Activated naive CD8-positive, alpha-beta T cell treated with anti-CD3 and anti-CD28 coated beads, Interleukin-2, amount 50 U/mL, for 24 hours (primary cell): ENCODE measurements at regions not wholly inside any gene's neighbourhood (a gene's known extent, or its start where the extent isn't known, plus 50 kb on each side); places are given as distances from the start of the nearest gene placed in this dataset.
A peak's percentile ranks its signal among the peaks of the same experiment; 100 is the strongest.

Experiments used
- ATAC-seq: fragments of 150-1000 bp; cut with Tn5 transposase; one replicate; pipeline ENCODE4 v1.10.0; 2021
- DNase-seq: peaks from one replicate; pipeline ENCODE4 v3.0.0; 2021
- H3K27ac Mint-ChIP-seq: one replicate; pipeline ENCODE4 v1.8.0; 2021; ENCODE audit warnings: mild to moderate bottlenecking, mixed read lengths
- H3K27me3 Mint-ChIP-seq: one replicate; pipeline ENCODE4 v1.8.0; 2021; ENCODE audit warnings: mixed read lengths
- H3K36me3 Mint-ChIP-seq: one replicate; pipeline ENCODE4 v1.8.0; 2021; ENCODE audit warnings: low read depth, mixed read lengths
- H3K4me1 Mint-ChIP-seq: one replicate; pipeline ENCODE4 v1.8.0; 2021; ENCODE audit warnings: mixed read lengths
- H3K4me3 Mint-ChIP-seq: one replicate; pipeline ENCODE4 v1.8.0; 2021; ENCODE audit warnings: mild to moderate bottlenecking, moderate library complexity, mixed read lengths
- H3K9me3 Mint-ChIP-seq: one replicate; pipeline ENCODE4 v1.8.0; 2021; ENCODE audit warnings: mixed read lengths

- no peak overlapping the region for H3K4me3 Mint-ChIP-seq
- no peak for DNase-seq
- H3K27me3 Mint-ChIP-seq = no peaks in the 10 kb centered on the region
- no peak overlapping the region for H3K27ac Mint-ChIP-seq
- no peaks in the 10 kb centered on the region for H3K4me1 Mint-ChIP-seq
- no peak for ATAC-seq
- no peaks in the 10 kb centered on the region for H3K36me3 Mint-ChIP-seq
- no peaks in the 10 kb centered on the region for H3K9me3 Mint-ChIP-seq
Measured at GRCh38 chr3:176941689-176942088, 255.6 kb downstream of the TBL1XR1 start.

GRCh38 chr3:176939022-176939817 lies 258.1 kb downstream of the TBL1XR1 start:
- DNase-seq (peak; percentile 29), ATAC-seq (peak; percentile 76)
- Mint-ChIP-seq H3K27ac (no peak overlapping the region), H3K27me3 (peaks cover 3% of the 10 kb centered on the region), H3K9me3 (no peaks in the 10 kb centered on the region), H3K4me3 (no peak overlapping the region), H3K36me3 (no peaks in the 10 kb centered on the region), H3K4me1 (no peaks in the 10 kb centered on the region)

GRCh38 chr3:176937994-176938393 lies 259.3 kb downstream of the TBL1XR1 start:
- Mint-ChIP-seq H3K4me3 (no peak overlapping the region), H3K27me3 (peaks cover 5% of the 10 kb centered on the region), H3K27ac (no peak overlapping the region), H3K36me3 (no peaks in the 10 kb centered on the region), H3K9me3 (no peaks in the 10 kb centered on the region), H3K4me1 (no peaks in the 10 kb centered on the region)
- ATAC-seq = no peak
- DNase-seq = no peak

GRCh38 chr3:176937541-176937940 lies 259.7 kb downstream of the TBL1XR1 start:
- Mint-ChIP-seq H3K27me3 (peaks cover 5% of the 10 kb centered on the region), H3K4me1 (no peaks in the 10 kb centered on the region), H3K4me3 (no peak overlapping the region), H3K27ac (no peak overlapping the region), H3K9me3 (no peaks in the 10 kb centered on the region), H3K36me3 (no peaks in the 10 kb centered on the region)
- ATAC-seq (no peak), DNase-seq (no peak)

GRCh38 chr3:176935194-176935888 lies 261.9 kb downstream of the TBL1XR1 start:
- H3K36me3 Mint-ChIP-seq = no peaks in the 10 kb centered on the region
- H3K27me3 Mint-ChIP-seq = peaks cover 7% of the 10 kb centered on the region
- no peak overlapping the region for H3K4me3 Mint-ChIP-seq
- no peak for DNase-seq
- ATAC-seq = no peak
- no peaks in the 10 kb centered on the region for H3K4me1 Mint-ChIP-seq
- H3K9me3 Mint-ChIP-seq = no peaks in the 10 kb centered on the region
- no peak overlapping the region for H3K27ac Mint-ChIP-seq

- ATAC-seq = no peak
- no peaks in the 10 kb centered on the region for H3K4me1 Mint-ChIP-seq
- no peak for DNase-seq
Measured at GRCh38 chr3:176934698-176935097, 262.6 kb downstream of the TBL1XR1 start.

GRCh38 chr3:176933704-176934103 lies 263.6 kb downstream of the TBL1XR1 start:
- Mint-ChIP-seq H3K36me3 (no peaks in the 10 kb centered on the region), H3K27ac (no peak overlapping the region), H3K4me3 (no peak overlapping the region), H3K27me3 (peaks cover 7% of the 10 kb centered on the region), H3K4me1 (no peaks in the 10 kb centered on the region), H3K9me3 (no peaks in the 10 kb centered on the region)
- DNase-seq (no peak), ATAC-seq (no peak)

More at GRCh38 chr3:176934698-176935097, 262.6 kb downstream of the TBL1XR1 start:
- Mint-ChIP-seq H3K4me3 (no peak overlapping the region), H3K27me3 (peaks cover 7% of the 10 kb centered on the region), H3K27ac (no peak overlapping the region), H3K36me3 (no peaks in the 10 kb centered on the region), H3K9me3 (no peaks in the 10 kb centered on the region)

GRCh38 chr3:176932433-176932832 lies 264.8 kb downstream of the TBL1XR1 start:
- Mint-ChIP-seq H3K36me3 (no peaks in the 10 kb centered on the region), H3K4me3 (no peak overlapping the region), H3K4me1 (no peaks in the 10 kb centered on the region), H3K9me3 (no peaks in the 10 kb centered on the region), H3K27ac (no peak overlapping the region), H3K27me3 (peaks cover 7% of the 10 kb centered on the region)
- ATAC-seq = no peak
- DNase-seq = no peak

- ATAC-seq (no peak), DNase-seq (no peak)
- Mint-ChIP-seq H3K27me3 (peaks cover 9% of the 10 kb centered on the region), H3K9me3 (no peaks in the 10 kb centered on the region), H3K4me1 (no peaks in the 10 kb centered on the region), H3K27ac (no peak overlapping the region), H3K36me3 (no peaks in the 10 kb centered on the region), H3K4me3 (no peak overlapping the region)
Measured at GRCh38 chr3:176931991-176932390, 265.3 kb downstream of the TBL1XR1 start.

- Mint-ChIP-seq H3K9me3 (no peaks in the 10 kb centered on the region), H3K27me3 (peaks cover 7% of the 10 kb centered on the region), H3K36me3 (no peaks in the 10 kb centered on the region), H3K4me1 (no peaks in the 10 kb centered on the region), H3K4me3 (no peak overlapping the region), H3K27ac (no peak overlapping the region)
- no peak for ATAC-seq
- DNase-seq = no peak
Measured at GRCh38 chr3:176930942-176931341, 266.3 kb downstream of the TBL1XR1 start.

- H3K27me3 Mint-ChIP-seq = peaks cover 7% of the 10 kb centered on the region
- no peaks in the 10 kb centered on the region for H3K4me1 Mint-ChIP-seq
- ATAC-seq = no peak
- H3K27ac Mint-ChIP-seq = no peak overlapping the region
- no peaks in the 10 kb centered on the region for H3K9me3 Mint-ChIP-seq
- H3K36me3 Mint-ChIP-seq = no peaks in the 10 kb centered on the region
- no peak overlapping the region for H3K4me3 Mint-ChIP-seq
- DNase-seq = no peak
Measured at GRCh38 chr3:176928582-176928931, 268.7 kb downstream of the TBL1XR1 start.

GRCh38 chr3:176927706-176928581 lies 269.3 kb downstream of the TBL1XR1 start:
- Mint-ChIP-seq H3K27ac (no peak overlapping the region), H3K9me3 (no peaks in the 10 kb centered on the region), H3K27me3 (peaks cover 6% of the 10 kb centered on the region), H3K4me3 (no peak overlapping the region), H3K4me1 (no peaks in the 10 kb centered on the region), H3K36me3 (no peaks in the 10 kb centered on the region)
- DNase-seq = no peak
- no peak for ATAC-seq

- Mint-ChIP-seq H3K4me1 (no peaks in the 10 kb centered on the region), H3K4me3 (no peak overlapping the region), H3K36me3 (no peaks in the 10 kb centered on the region), H3K9me3 (no peaks in the 10 kb centered on the region), H3K27me3 (peaks cover 6% of the 10 kb centered on the region), H3K27ac (no peak overlapping the region)
- ATAC-seq = no peak
- no peak for DNase-seq
Measured at GRCh38 chr3:176927280-176927679, 270.0 kb downstream of the TBL1XR1 start.

- Mint-ChIP-seq H3K4me1 (no peaks in the 10 kb centered on the region), H3K9me3 (no peaks in the 10 kb centered on the region), H3K36me3 (no peaks in the 10 kb centered on the region), H3K4me3 (no peak overlapping the region), H3K27me3 (peaks cover 6% of the 10 kb centered on the region), H3K27ac (no peak overlapping the region)
- ATAC-seq = no peak
- DNase-seq = no peak
Measured at GRCh38 chr3:176926688-176927087, 270.6 kb downstream of the TBL1XR1 start.

- ATAC-seq (no peak), DNase-seq (no peak)
- no peaks in the 10 kb centered on the region for H3K9me3 Mint-ChIP-seq
- H3K27ac Mint-ChIP-seq = no peak overlapping the region
- no peaks in the 10 kb centered on the region for H3K4me1 Mint-ChIP-seq
- H3K27me3 Mint-ChIP-seq = peaks cover 4% of the 10 kb centered on the region
- no peaks in the 10 kb centered on the region for H3K36me3 Mint-ChIP-seq
- no peak overlapping the region for H3K4me3 Mint-ChIP-seq
Measured at GRCh38 chr3:176926034-176926433, 271.2 kb downstream of the TBL1XR1 start.
